Fibroblast of skin of abdomen (primary cell): ENCODE measurements at regions not wholly inside any gene's neighbourhood (a gene's known extent, or its start where the extent isn't known, plus 50 kb on each side); places are given as distances from the start of the nearest gene placed in this dataset.

ENCODE experiments used
- DNase-seq: peaks from one replicate; pipeline ENCODE4 v3.0.0-alpha.2; 2013

DNA sequence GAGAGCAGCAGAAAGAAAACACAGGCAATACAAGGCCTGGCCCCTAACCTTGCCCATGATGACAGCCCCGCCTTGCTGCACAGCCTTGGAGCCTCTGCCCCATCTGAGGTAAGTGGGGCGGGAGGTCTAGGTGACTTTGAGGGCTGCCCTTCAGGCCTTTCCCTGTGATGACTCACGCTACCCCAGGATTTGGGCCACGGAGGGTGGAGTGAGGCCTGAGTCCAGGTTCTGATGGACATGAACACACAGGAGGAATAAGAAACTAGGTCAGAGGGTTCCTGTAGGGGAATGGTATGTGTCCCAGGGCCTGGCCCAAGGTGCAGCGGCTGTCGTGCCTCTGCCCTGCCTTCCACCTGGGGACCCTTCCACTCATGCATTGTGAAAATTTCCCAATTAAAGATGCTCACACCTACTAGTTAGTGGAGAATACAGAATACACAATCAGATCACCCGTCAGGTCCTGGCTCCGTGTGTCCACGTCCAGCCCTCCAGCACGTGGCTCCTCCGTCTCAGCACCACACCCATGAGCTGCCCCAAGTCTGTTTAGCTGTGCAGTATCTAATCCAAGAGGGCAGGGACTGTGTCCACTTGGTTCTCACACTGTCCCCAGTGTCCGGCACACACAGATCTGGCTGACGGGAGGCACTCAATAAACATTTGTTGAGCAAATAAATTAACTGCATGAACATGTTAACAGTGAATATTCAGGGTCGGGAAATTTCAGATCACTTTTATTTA, 111.0 kb downstream of the CHST1 start:
- DNase-seq = no peak

- DNase-seq = no peak
These were observed 112.0 kb downstream of the CHST1 start for GRCh38 chr11:45553383-45553936.

GRCh38 chr11:45551191-45551713, 114.2 kb downstream of the CHST1 start:
- no peak for DNase-seq

DNA sequence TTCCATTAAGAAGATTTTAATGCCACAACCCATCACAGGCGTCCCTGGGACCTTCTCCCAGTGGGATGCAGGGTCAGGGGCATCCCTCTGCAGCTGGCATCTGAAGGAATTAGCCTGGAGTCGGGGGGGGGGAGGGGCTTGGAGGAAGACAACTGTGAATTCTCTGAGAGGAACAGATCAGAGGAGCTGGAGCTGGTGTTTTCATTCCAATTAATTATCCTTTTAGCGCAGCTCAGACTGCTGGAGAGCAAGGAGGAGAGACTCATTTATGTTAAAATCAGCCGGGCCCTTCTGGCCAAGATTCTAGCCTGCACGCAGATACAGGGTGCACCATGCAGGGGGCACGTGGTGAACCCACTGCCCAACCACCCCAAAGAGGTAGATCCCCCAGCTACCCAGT, 116.2 kb downstream of the CHST1 start:
- DNase-seq = no peak

GRCh38 chr11:45546366-45546765, 119.1 kb downstream of the CHST1 start:
- no peak for DNase-seq

DNA sequence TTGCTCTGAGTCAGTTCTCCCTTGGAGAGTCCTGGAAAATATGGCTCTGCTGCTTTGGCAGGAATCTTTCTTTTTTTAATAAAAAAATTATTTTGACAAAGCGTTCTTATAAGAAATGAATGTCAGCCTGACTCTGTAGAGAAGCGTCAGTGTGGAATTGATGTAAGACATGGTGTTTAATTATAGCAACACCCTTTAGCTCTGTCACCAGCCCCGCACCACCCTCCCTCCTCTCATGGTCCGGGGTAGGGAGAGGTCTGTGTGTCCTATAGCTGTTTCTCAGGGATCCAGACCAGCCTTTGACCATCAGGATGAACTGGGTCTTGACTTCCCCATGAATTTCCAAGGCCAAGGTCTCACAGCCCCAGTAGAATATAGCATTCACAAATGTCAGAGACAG, 120.6 kb downstream of the CHST1 start:
- no peak for DNase-seq

DNA sequence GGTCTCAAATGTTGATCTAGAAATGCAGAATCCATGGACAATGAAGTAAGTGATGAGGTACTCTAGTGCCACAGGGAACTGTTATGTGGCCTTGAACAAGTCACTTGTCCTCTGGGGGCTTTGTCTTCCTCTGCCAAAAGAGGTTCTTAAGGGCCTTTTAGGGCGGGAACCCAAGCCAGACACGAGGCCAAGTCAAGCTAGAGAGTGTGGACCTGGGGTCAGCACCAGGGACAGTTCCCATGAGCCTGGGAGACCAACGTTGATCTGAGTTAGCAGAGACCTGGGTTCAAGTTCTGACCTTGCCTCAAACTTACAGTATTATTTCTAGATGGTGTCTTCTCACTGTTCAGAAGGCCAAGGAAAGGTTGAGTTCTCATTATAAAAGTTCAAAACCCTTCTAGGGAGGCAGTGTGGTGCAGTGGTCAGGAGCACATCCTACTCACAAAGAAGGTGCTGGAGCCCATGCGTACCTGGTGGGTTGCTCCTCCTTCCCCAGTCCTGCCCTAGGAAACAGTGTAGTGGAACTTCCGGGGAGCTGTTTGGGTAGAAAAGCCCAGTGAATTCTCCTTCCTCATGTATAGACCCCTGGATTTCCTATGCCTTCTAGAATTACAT, 121.5 kb downstream of the CHST1 start:
- peak; percentile 9 for DNase-seq

DNA sequence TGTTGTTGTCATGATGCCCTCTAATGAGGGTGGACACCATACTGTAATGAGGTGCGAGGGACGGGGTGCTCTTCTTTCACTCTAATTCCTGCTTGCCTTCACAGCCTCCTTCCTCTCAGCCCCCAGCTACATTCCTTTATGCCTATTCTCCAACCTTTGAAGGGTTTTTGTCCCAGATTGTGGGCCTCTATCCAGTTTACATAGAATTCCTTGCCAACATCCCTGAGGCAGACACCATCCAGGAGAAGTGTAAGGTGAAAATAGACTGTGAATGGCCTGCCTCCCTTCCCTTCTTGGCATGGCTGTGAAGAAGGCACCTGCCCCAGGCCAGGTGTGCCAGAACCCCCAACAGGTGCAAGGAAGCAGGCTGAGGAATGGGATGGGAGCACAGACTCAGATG, 122.3 kb downstream of the CHST1 start:
- DNase-seq = no peak

GRCh38 chr11:45541693-45542434, 123.6 kb downstream of the CHST1 start:
- no peak for DNase-seq

- DNase-seq = no peak
These were observed 126.5 kb downstream of the CHST1 start for GRCh38 chr11:45538939-45539338.

GRCh38 chr11:45538363-45538762, 127.1 kb downstream of the CHST1 start:
- DNase-seq = no peak

- no peak for DNase-seq
These were observed 127.8 kb downstream of the CHST1 start for GRCh38 chr11:45537614-45538013.

- no peak for DNase-seq
These were observed 130.4 kb downstream of the CHST1 start for GRCh38 chr11:45535033-45535432.

DNA sequence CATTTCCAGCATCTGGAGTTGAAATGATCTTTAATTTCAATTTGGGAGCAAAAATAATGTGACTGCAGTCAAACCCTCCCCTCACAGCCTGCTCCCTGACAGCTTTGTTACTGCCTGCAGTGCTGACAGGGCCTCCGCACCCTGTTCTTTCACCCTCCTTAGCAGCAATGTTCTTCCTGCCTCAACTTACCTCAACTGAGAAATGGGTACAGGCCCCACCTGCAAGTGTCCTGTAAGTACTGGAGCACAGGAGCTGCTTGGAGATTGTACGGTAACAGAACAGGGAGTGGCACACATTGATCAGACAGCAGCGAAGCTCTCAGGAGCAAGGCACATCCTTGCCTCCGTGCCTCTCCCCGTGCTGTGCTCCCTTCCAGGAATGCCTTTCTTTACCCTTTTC, 131.3 kb downstream of the CHST1 start:
- no peak for DNase-seq

DNA sequence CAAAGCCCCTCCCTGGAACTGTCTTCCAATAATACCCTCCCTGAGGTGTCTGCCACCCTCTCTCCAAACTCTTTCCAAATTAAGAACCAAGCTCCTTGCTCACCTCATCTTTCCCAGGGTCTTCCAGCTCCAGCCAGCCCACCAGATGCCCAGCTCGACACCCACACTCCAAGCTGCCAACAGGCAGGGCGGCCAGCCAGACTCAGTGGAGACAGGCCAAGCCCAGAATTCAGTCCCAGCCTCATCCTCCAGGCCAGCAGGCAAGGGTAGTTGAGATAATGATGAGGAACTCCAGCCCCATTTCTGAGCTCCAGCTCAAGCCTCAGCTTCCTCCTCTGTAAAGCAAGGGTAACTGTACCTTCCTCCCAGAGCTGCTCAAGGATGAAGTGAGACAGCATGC, 132.9 kb downstream of the CHST1 start:
- no peak for DNase-seq

DNA sequence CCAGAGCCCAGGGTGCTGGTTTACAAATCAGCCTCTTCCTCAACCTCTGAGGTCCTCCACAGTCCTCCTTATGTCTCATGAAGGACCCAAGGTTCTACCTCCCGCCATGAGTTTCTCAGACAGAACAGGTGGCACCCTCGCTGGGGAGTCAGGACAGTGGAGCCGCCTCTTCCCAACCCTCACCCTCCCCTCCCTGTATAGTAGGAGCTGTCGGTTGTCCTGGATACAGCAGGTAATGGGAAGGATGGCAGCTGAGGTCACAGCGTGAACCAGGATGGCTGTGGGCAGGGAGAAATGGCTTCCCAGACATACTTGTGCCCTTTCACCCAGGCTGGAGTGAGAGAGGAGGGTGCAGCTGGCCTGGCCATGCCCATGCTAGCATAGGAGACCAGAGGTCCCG, 134.6 kb downstream of the CHST1 start:
- DNase-seq = no peak

DNA sequence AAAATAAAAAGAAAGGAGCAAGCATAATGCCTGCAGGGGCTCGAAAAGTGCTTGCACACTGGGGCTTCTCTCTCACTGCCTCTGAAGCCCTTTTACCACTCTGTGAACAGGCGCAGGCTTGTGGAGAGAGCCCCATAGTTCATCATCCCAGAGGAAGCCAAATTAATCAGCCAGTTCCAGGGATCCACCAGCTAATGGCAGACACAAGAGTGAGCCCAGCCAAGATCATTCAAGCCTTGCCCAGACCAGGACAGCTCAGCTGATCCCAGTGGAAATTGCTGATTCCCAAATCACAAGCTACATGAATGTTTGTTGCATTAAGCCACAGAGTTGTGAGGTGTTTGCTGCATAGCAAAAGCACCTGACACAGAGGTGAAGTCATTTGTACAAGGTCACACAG, 135.3 kb downstream of the CHST1 start:
- DNase-seq = no peak

GRCh38 chr11:45528435-45528834, 137.0 kb downstream of the CHST1 start:
- no peak for DNase-seq

DNA sequence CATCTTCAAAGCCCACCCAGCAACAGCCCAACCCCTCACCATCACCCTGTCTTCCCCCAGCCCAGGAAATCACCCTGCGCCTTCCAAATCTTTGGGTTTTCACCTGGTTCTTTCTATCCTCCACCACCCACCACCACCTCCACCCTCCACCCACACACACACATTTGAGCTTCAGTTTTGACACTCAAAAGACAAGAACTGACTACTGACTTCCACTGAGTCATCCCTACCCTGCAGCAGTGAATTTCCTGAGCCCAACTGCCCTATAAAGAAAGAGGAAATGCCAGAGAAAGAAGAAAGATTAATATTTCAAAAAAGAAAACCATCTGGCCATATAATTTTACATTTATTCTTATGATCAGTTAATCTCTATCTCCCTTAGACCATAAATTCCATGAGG, 137.5 kb downstream of the CHST1 start:
- no peak for DNase-seq

GRCh38 chr11:45525393-45525792, 140.0 kb downstream of the CHST1 start:
- no peak for DNase-seq

DNA sequence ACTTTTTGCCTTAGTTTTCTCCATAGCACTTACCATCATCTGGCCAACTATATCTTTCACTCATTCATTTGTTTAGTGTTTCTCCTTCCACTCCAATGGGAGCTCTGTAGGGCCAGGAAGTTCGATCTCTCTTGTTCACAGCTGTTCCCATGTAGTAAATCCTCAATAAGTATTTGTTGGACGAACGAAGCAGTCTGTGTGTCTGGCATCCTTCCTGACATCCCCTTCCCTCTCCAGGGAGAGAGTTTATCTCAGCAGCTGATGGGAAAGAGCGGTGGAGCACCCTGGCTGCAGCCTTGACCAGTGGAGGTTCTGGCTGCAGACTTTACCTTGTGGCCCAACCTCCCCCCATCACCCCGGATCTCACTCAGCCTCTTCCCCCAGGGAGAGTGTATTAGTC, 141.7 kb downstream of the CHST1 start:
- DNase-seq = no peak

- DNase-seq = no peak
These were observed 146.4 kb downstream of the CHST1 start for GRCh38 chr11:45518833-45519535.
